ENCODE measurements at regions not wholly inside any gene's neighbourhood (a gene's known extent, or its start where the extent isn't known, plus 50 kb on each side); places are given as distances from the start of the nearest gene placed in this dataset.
A peak's percentile ranks its signal among the peaks of the same experiment; 100 is the strongest.

GRCh38 chrX:69387567-69388487 is 116.3 kb upstream of the NALF2 start:
- no peak overlapping the region for H3K4me3 ChIP-seq (ENCODE audit: low read depth, low read length)
- DNase-seq (ENCODE audit: low read depth) = peak; percentile 31
- peak; percentile 61 for TF ChIP-seq CTCF (IDR thresholded peaks at IDR 0.05; ENCODE audit: insufficient read depth, low read depth, low read length, missing control alignments)

- no peak for DNase-seq (ENCODE audit: low read depth)
- no peak overlapping the region for H3K4me3 ChIP-seq (ENCODE audit: low read depth, low read length)
- no peak for TF ChIP-seq CTCF (IDR thresholded peaks at IDR 0.05; ENCODE audit: insufficient read depth, low read depth, low read length, missing control alignments)
Observed at GRCh38 chrX:69386681-69387080, 117.4 kb upstream of the NALF2 start.

- H3K4me3 ChIP-seq (ENCODE audit: low read depth, low read length) = no peak overlapping the region
- no peak for DNase-seq (ENCODE audit: low read depth)
- no peak for TF ChIP-seq CTCF (IDR thresholded peaks at IDR 0.05; ENCODE audit: insufficient read depth, low read depth, low read length, missing control alignments)
Observed at GRCh38 chrX:69379412-69379811, 124.7 kb upstream of the NALF2 start.

GRCh38 chrX:69374569-69374968 is 129.6 kb upstream of the NALF2 start:
- DNase-seq (ENCODE audit: low read depth) = no peak
- no peak overlapping the region for H3K4me3 ChIP-seq (ENCODE audit: low read depth, low read length)
- TF ChIP-seq CTCF (IDR thresholded peaks at IDR 0.05; ENCODE audit: insufficient read depth, low read depth, low read length, missing control alignments) = no peak

GRCh38 chrX:69372435-69372834 is 131.7 kb upstream of the NALF2 start:
- no peak for TF ChIP-seq CTCF (IDR thresholded peaks at IDR 0.05; ENCODE audit: insufficient read depth, low read depth, low read length, missing control alignments)
- H3K4me3 ChIP-seq (ENCODE audit: low read depth, low read length) = no peak overlapping the region
- DNase-seq (ENCODE audit: low read depth) = no peak

GRCh38 chrX:69371159-69371558 is 133.0 kb upstream of the NALF2 start:
- DNase-seq (ENCODE audit: low read depth) = no peak
- H3K4me3 ChIP-seq (ENCODE audit: low read depth, low read length) = no peak overlapping the region
- TF ChIP-seq CTCF (IDR thresholded peaks at IDR 0.05; ENCODE audit: insufficient read depth, low read depth, low read length, missing control alignments) = no peak

GRCh38 chrX:69369999-69370398 is 134.1 kb upstream of the NALF2 start:
- TF ChIP-seq CTCF (IDR thresholded peaks at IDR 0.05; ENCODE audit: insufficient read depth, low read depth, low read length, missing control alignments) = no peak
- no peak overlapping the region for H3K4me3 ChIP-seq (ENCODE audit: low read depth, low read length)
- no peak for DNase-seq (ENCODE audit: low read depth)

Measured in GM12865 (cell line).